ENCODE measurements at regions not wholly inside any gene's neighbourhood (a gene's known extent, or its start where the extent isn't known, plus 50 kb on each side); places are given as distances from the start of the nearest gene placed in this dataset.

DNA sequence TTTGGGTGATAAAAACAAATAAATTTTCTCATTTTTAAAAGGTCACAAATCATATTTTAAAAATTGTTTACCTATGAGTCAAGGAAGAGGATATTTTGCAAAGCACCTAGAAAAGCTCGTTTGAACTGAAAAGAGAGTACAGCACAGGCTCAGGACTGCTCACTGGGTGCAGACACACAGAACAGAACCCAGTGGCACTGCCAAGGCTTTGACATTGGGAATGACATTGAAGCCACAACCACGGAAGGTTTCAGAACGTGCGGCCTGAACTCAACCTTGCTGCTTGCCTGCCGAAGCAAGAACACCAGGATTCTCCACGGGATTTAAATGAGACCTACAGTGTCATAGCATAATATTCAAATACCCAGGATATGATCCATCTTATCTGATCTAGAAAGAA is 597.1 kb upstream of the B3GAT1 start:
- TF ChIP-seq, protein P1, sequence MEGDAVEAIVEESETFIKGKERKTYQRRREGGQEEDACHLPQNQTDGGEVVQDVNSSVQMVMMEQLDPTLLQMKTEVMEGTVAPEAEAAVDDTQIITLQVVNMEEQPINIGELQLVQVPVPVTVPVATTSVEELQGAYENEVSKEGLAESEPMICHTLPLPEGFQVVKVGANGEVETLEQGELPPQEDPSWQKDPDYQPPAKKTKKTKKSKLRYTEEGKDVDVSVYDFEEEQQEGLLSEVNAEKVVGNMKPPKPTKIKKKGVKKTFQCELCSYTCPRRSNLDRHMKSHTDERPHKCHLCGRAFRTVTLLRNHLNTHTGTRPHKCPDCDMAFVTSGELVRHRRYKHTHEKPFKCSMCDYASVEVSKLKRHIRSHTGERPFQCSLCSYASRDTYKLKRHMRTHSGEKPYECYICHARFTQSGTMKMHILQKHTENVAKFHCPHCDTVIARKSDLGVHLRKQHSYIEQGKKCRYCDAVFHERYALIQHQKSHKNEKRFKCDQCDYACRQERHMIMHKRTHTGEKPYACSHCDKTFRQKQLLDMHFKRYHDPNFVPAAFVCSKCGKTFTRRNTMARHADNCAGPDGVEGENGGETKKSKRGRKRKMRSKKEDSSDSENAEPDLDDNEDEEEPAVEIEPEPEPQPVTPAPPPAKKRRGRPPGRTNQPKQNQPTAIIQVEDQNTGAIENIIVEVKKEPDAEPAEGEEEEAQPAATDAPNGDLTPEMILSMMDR (IDR thresholded peaks at IDR 0.05; ENCODE audit: low read depth, low read length): no peak
- TF ChIP-seq EZH2phosphoT487 (IDR thresholded peaks at IDR 0.05; ENCODE audit: low read depth): no peak
